HUDEP-2 (cell line): ENCODE measurements at regions not wholly inside any gene's neighbourhood (a gene's known extent, or its start where the extent isn't known, plus 50 kb on each side); places are given as distances from the start of the nearest gene placed in this dataset.
"Not testable (repeated sequence)": the region's sequence is repeated elsewhere in the genome, so short reads cannot be mapped to it uniquely, and the experiment has no call there.

ENCODE experiments used
- DNase-seq, 76 experiments: peaks; one replicate each; lab custom pipeline; 2025; ENCODE audit not compliant: unreplicated experiment in 76 of 76; lab: John Stamatoyannopoulos, UW

DNA sequence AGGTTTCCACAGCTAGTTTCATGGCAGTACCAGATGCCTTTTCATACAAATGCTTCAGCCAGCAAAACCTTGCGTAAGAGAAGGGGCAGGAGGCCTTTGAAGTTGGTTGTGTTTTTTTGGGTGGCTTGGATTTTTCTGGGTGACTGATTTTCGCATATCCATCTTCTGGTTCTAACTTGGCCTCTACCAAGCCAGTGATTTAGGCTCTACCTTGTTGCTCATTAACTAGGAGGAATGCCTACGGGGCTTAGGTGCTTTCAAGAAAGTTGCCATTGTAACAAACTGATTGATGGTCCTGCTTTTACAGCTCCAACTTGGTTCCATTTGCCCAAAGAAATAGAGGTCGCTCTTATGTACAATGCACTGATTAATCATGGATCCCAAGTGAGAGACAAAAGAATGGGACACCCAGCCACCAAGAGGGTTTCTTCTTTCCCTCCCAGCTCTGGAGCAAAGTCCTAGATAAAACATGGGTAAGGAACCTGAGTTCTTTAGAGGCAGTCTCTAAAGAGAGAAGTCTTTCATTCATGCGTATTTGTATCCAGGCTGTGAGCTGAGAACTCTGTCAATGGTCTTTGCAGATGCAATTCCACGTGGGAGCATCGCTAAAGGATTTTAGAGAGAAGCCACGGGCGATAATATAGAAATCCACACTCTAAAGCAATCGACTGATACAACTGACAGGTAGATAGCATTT, 92.1 kb upstream of the FGFR2 start:
- DNase-seq = no peak

DNA sequence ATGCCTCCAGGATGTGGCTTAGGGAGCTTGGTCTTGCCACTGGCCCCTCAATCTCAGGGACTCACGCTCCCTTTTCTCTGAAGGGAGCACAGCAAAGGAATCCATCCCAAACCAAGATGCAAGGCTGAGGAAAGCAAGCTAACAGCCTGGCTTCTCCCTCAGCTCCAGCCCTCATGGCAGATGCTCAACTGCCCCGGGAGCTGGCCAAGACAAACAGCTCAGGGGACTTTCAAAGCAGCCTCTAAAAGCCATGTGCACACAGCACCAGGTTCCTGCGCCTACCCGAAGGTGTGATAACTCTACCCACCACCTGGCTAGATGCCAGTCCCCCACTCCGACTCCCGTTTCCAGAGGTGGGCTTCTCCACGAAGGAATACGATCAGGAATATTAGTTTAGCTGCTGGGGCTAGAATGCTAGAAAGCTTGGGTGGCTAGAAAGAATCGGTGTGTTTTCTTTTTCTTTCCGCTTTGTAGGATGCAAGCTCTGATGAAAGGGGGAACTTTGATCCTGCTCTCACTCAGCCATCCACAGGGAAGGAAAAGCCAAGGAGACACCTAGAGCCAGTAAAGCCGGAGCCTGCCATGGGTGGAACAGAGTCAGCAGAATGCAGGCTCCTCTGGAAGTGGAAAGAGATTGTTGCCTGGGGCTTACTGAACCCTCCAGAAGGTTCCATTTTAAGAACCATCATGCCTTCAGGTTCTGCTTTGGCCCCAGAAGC, 89.0 kb upstream of the FGFR2 start:
- DNase-seq = no peak

DNA sequence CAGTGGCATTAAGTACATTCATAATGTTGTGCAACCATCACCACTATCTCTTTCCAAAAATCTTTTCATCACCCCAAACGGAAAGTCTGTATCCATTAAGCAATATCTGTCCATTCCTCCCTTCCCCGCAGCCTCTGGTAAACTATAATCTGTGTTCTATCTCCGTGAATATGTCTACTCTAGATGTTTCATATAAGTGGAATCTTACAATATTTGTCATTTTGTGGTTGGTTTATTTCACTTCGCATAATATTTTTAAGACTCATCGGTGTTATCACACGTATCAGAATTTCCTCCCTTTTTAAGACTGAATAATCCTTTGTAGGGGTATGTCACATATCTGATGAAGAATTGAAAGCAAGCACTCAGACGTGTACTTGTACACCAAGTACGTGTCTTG, 86.0 kb upstream of the FGFR2 start:
- DNase-seq = no peak

DNA sequence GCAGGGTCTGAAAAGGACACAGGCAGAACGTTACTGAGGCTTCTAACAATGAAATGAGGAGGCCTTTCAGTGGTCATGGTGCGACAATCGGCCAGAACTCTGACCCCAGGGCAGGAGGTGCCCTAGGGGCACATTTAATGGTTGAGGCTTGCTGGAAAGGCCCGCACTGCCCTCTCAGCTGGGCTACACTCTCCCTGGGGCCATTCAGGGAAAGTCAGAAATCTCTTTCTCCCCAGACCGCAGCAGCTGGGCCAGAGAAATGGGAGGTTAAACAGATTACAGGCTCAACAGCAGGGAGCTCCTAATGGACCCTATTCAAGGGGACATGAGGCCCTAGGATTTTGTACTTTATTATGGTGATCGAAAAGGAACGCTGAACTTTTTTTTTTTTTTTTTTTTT, 85.6 kb upstream of the FGFR2 start:
- DNase-seq = no peak

DNA sequence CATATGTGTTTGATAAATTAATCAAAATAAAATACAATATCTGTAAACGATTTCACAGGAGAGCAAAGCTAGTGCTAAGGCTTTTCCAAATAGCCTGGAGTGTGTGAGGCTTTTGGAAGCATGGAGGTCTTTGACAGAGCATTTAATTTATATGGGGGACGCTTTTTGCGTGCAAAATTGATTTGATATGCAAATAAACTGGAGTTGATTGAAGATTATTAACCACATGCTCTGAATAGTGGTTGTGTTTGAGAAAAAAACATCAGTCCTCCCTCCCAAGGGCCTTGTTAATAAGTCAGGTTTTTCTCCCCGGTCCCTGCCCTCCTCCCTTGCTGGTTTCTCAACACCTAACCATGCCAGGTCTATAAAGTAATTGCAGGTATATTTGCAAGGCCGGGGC, 85.1 kb upstream of the FGFR2 start:
- no peak for DNase-seq

DNA sequence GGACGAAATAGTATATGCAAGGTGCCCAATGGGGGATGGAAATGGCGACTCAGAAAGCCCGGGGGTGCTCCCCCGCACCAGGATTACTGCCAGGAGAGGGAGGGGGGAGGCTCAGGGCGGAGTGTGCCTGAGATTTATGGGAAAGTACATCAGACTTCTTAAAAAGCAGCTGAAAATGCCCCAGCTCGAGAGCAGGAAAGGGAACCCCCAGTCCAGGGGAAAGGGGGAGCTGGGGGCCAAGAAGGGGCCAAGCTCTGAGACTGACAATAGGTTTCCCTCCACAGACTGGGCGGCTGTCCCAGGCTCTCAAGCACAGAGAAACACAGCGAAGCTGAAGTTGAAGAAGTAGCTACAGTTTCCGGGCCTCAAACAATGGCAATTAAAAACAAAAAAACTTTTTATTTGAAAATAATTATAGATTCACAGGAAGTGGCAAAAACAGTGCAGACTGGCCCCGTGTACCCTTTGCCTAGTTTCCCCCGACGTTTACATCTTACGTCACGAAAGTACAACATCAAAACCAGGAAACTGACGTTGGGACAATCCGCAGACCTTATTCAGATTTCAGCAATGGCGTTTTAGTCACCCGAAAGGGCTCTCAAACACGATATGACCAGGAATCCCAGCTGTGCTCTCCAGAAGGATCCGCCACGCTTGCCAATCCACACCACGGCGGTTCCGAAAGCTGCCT, 83.9 kb upstream of the FGFR2 start:
- no peak for DNase-seq

DNA sequence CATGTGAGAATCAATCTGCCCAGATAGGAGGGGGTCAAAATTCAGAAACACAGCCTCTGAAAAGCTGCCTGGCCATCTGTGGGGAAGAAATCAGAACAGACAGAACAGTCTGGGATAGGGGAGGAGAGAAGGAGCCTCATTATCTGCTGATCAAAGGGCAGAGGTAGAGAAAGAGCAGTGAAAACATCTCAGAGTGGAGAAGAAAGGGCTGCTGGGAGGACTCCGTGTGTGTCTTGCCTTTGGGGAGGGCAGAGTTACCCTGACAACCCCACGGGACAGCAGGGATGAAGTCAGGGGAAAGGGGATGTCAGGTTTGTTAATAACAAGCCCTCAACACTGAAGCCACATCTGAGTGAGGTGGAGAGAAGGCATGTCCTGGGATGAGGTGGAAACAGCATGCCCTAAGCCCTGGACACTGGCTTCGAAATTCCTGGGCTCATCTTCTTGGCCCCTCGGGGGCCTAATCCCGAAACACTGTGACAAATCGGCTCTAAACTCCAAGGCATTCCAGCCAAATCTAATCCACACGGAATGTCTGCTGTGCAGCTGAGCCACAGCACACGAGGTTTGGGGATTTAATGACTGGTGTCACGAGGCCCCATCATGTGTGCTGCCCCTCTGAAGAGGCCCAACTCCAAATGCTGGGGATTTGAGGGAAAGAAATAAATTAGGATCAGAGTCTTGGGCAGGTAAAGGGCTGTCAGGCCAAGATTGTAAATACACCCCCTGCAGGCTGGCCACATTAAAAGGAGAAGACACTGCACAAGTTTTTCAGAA, 82.8 kb upstream of the FGFR2 start:
- DNase-seq = no peak

DNA sequence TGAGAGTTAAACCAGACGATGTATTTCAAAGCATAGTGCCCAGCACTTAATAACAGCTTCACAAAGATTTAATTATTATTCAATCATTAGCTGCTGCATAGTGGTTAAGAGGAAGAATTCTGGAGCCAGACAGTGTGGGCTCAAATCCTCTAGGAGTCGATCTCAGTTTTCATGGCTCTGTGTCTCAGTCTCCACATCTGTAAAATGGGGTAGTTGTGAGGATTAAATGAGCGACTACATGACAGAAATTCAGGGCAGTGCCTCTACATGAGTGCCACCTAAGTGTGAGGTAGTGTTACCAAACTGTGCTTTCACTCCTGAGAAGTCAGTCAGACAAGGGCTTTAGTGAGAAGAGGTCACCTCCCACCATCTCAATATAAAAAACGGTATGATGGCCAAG, 81.7 kb upstream of the FGFR2 start:
- no peak for DNase-seq

DNA sequence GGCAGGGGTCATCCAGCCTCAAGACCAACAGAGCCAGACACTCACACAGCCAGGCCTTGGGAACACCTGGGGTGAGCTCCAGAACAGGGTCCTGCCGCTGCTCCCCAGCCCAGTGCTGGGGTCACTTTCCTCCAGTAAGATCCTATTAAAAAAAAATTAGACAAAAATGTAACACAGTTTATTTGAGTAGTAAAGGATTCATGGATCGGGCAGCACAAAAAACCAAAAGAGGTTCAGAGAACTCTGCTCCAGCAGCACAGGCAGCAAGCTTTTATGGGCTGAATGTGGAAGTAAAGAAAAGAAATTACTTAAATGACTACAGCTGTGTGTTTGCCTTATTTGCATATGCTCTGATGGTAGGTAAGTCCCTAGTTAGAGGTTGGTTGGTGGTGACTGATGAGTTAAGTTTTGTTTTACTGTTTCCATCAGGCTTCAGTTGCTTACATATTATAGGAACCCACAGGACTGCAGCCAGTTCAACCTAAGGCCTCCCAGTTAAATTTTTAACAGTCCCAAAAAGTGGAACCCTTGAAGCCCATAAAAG, 80.5 kb upstream of the FGFR2 start:
- no peak for DNase-seq

DNA sequence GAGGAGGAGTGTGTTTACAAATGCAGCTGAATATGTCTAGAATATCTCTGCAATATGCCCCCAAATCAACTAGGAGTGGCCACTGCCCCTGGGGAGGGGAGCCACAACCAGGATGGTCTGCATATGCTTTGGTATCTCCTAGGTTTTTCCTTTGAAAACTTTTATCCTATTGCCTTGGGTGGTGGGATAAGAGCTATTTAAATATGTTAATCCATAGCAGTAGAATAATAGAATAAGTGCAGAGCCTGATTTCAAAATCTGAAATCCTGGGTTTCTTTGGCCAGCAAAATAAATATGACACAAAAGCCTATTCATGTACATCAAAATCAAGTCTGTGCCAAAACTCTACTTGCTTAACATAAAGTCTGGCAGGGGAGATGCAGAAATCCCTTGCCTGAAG, 79.6 kb upstream of the FGFR2 start:
- no peak for DNase-seq

DNA sequence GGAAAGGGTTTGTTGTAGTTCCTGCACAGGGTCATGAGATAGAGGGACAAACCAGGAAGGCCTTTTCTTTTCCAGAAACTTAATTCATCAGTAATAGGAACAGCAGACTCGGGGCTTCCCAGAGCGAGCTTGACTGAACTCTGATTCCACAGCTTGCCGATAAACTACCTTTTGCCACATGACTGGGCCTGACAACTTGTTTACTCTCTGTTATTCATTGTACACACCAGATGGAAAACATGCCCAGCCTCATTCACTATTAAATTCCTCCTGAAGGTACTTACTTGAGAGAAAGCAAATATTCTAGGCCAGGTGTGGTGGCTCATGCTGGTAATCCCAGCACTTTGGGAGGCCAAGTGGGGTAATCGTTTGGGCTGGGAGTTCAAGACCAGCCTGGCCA, 77.1 kb upstream of the FGFR2 start:
- DNase-seq = no peak

DNA sequence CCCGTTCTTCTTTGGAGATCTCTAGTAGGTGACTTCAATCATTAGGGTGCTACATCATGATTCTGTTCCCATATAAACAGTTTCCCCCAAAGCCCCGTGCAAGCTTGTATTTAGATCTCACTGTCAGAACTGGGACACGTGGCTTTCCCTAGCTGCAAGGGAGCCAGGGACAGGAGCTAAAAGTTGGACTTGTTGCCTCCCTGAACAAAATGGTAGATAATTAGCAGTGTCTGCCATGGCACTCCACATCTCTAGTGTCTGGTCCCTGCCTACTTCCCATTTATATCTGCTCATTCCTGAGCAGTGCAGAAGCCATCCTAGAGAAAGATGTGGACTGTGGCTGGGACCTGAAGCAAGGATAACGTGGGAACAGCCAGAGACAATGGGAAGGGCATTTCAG, 76.6 kb upstream of the FGFR2 start:
- DNase-seq = no peak

DNA sequence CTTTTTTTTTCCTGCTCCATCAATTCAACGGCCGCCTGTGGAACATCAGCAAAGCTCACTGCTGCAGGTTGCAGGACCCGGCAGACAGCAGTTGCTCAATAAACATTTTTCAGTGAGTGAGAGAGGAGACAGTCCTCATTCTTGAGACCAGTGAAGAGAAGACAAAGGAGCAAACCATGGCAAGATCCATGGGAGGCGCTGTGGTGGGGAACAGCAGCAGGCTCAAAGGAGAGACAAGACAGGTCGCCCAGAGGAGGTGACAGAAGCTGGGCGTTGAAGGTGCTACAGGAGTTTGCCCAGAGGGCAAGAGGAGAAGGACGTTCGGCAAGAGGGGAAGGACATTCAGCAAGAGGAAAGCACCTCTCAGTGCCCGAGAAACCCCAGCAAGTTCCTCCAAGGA, 74.5 kb upstream of the FGFR2 start:
- no peak for DNase-seq

DNA sequence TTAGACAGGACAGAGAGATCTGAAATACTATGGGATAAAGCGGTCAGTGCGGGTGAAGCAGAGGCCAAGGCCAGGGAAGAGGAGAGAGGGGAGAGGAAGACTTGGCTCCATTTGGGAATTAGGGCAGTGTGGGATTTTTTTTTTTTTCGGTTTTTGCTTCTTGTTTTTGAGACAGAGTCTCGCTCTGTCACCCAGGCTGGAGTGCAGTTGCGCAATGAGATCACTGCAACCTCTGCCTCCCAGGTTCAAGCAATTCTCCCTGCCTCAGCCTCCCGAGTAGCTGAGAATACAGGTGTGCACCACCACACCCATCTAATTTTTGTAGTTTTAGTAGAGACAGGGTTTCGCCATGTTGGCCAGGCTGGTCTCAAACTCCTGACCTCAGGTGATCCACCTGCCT, 71.6 kb upstream of the FGFR2 start:
- not testable (repeated sequence) for DNase-seq

DNA sequence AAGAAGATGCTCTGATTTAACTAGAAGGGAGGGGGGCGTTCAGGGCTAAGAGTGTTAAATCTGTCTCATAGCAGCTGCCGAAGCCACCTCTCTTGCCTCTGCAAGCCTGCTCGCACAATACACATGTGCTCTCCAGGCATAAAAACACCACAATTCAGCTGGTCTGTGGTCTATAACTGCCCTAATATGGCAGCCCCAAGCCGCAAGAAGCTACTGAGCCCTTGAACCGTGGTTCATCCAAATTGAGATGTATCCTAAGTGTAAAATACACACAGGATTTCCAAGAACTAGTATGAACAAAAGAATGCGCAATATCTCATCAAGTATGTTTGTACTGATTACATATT, 70.8 kb upstream of the FGFR2 start:
- DNase-seq = no peak

DNA sequence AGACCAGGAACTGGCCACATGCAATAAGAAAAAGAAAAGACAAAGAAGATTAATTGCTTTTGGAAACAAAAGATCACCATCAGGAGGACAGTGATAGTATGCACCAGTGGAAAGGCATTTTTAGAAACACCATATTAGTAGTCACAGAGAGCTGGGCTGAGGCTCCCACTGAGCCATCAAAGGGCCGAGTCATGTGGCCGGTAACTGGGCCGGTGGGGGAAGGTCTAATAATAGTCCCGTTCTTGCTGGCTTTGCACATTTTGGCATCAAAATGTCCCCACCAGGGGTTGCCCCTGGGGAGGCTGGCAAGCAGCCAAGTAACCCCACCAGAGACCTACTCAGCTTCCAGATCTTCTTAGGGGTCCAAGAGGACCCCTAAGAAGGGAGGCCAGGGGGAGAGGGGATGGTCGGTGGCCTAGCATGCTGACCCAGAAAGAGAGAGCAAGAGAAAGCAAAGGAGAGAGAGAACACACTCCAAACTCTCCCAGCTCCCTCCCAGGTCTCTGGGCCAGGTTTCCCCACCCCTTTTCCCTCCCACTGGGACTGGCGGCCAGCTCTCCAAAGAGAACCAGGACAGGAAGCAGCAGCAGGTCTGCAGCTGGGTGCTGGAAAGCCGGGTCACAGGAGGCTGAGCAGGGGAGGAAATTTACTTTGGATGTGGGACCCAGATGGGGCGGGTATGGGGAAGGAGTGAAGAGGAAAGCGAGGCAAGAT, 70.2 kb upstream of the FGFR2 start:
- DNase-seq = no peak

DNA sequence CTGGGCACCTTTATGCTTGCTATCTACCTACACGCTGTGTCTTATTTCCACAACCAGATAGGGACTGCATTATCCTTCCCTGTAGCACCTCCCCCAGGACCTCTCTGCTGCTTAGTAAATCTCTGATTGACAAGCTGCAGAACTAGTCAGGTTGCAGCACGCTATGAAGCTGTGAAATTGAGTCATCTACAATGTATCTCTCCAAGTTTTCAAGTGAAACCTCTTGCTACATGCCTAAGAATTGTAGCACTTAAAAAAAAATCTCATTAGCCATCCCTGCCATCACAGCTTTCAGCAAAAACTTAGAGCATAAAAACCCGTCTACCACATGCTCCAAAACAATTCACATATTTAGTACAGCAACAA, 69.7 kb upstream of the FGFR2 start:
- no peak for DNase-seq

DNA sequence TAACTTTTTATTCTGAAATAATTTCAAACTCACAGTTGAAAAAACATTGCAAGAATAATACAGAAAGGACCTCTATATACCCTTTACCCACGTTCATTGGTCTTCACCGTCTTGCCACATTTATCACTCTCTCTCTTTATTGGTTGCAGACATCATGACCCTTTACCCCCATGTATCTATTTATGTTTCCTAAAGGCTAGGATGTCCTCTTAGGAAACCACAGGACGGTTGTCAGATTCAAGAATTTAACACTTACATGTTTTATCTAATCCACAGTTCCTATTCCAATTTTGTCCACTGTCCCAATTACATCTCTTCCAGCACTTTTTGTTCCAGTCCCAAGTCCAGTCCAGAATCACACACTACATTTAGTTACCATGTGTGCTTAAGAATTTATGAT, 67.6 kb upstream of the FGFR2 start:
- no peak for DNase-seq

DNA sequence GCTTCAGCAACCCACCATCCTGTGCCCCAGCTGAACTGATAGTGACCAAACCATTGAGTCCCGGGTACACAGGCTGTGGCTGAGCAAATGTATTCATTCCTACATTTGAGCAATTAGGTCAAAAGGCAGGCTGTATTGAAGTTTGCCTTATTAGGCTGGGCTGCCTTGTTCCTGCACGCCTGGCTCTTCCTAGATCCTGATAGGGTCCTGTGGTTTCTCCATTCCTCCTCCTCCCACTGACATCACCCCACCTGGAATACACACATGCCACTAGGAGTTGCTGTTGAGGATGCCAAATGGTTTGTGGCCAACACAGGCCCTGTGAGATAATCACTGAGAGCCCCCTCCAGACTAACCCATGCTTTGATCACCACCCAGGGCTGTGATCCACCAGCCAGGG, 66.4 kb upstream of the FGFR2 start:
- no peak for DNase-seq
